ENCODE measurements at regions not wholly inside any gene's neighbourhood (a gene's known extent, or its start where the extent isn't known, plus 50 kb on each side); places are given as distances from the start of the nearest gene placed in this dataset.

DNA sequence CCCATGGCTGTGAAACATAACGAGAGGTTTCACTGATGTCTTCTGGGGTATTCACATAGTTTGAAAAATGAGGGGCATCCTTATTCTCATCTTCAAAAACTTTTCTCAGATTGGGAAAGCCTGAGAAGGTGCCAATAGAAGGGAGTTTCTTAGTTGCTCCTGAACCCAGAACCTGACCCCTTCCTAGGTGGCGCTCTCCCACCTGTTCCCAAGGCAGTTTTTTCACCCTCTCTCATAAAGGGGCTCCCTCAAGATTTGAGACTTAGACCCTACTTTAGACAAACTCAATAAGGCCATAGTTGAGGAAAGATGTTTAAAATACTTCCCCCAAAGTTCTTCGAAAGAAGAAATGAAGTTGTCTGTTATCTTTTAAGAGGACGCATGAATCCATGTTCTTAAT is 142.2 kb downstream of the FGF9 start:
- TF ChIP-seq POLR2A (IDR thresholded peaks at IDR 0.05) (no peak), POLR2AphosphoS5 (IDR thresholded peaks at IDR 0.05) (no peak)
- TF ChIP-seq, protein P1, sequence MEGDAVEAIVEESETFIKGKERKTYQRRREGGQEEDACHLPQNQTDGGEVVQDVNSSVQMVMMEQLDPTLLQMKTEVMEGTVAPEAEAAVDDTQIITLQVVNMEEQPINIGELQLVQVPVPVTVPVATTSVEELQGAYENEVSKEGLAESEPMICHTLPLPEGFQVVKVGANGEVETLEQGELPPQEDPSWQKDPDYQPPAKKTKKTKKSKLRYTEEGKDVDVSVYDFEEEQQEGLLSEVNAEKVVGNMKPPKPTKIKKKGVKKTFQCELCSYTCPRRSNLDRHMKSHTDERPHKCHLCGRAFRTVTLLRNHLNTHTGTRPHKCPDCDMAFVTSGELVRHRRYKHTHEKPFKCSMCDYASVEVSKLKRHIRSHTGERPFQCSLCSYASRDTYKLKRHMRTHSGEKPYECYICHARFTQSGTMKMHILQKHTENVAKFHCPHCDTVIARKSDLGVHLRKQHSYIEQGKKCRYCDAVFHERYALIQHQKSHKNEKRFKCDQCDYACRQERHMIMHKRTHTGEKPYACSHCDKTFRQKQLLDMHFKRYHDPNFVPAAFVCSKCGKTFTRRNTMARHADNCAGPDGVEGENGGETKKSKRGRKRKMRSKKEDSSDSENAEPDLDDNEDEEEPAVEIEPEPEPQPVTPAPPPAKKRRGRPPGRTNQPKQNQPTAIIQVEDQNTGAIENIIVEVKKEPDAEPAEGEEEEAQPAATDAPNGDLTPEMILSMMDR (IDR thresholded peaks at IDR 0.05), result no peak
- peaks cover 0 to 2% of the 10 kb centered on the region in 2 donors for H3K9me3 ChIP-seq
- H3K36me3 ChIP-seq, result no peaks in the 10 kb centered on the region
- no peak overlapping the region for H3K27ac ChIP-seq
- no peak overlapping the region for H3K4me3 ChIP-seq
- DNase-seq (ENCODE audit: low spot score in 2 of 2), result no peak
- H3K4me1 ChIP-seq, result no peaks in the 10 kb centered on the region
- no peaks in the 10 kb centered on the region for H3K27me3 ChIP-seq
- intact Hi-C loops (cut with DNase I; ENCODE audit: low total_unique reads), result no loop called here

DNA sequence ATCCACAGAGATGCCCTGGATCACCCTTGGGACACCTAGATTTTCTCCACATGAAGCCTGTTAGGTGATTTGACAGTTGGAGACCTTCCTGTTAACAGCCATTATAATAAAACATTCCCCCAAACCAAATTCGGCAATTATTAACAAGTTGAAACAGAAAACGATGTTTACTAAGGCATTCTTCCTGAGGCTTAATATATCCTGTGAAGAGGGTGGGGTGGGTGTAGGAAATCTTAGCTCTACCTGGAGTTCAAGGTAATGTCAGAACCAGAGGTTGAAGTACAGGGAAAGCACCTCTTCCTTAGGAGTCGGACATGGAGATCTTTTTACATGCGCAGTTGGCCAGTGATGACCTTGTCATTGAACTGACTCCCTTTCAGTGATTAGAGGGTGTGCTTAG is 143.0 kb downstream of the FGF9 start:
- Histone ChIP-seq H3K36me3 (no peaks in the 10 kb centered on the region), H3K27ac (no peak overlapping the region), H3K4me1 (no peaks in the 10 kb centered on the region), H3K9me3 (peaks cover 0 to 3% of the 10 kb centered on the region in 2 donors), H3K4me3 (no peak overlapping the region), H3K27me3 (no peaks in the 10 kb centered on the region)
- intact Hi-C loops (cut with DNase I; ENCODE audit: low total_unique reads), result no loop called here
- DNase-seq (ENCODE audit: low spot score in 2 of 2), result no peak
- TF ChIP-seq POLR2A (IDR thresholded peaks at IDR 0.05) (no peak), POLR2AphosphoS5 (IDR thresholded peaks at IDR 0.05) (no peak)
- TF ChIP-seq, protein P1 (IDR thresholded peaks at IDR 0.05), result no peak

DNA sequence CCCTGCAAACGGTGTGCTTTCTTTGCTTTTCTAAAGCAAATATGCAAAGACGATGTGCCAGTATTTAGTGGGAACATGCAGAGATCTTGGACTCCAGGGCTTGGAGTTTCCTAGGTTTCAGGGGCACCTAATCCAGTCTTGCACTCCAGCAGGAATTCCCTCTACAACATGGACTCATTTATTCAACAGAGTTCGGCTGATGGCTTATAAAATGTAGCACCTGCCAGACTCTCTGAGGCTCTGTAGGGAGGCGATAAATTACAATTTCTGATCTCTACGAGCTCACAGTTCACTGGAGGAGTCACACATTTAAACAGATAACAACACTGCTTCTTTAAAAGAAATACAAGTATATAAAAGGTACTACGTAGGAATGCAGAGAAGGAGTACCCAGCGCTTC is 143.7 kb downstream of the FGF9 start:
- DNase-seq (ENCODE audit: low spot score in 2 of 2), result no peak
- intact Hi-C loops (cut with DNase I; ENCODE audit: low total_unique reads), result no loop called here
- no peaks in the 10 kb centered on the region for H3K36me3 ChIP-seq
- H3K27ac ChIP-seq, result no peak overlapping the region
- no peaks in the 10 kb centered on the region for H3K4me1 ChIP-seq
- no peak overlapping the region for H3K4me3 ChIP-seq
- H3K9me3 ChIP-seq, result peaks cover 0 to 3% of the 10 kb centered on the region in 2 donors
- no peaks in the 10 kb centered on the region for H3K27me3 ChIP-seq
- no peak for TF ChIP-seq POLR2A (IDR thresholded peaks at IDR 0.05)
- no peak for TF ChIP-seq POLR2AphosphoS5 (IDR thresholded peaks at IDR 0.05)
- TF ChIP-seq, protein P1 (IDR thresholded peaks at IDR 0.05), result no peak

DNA sequence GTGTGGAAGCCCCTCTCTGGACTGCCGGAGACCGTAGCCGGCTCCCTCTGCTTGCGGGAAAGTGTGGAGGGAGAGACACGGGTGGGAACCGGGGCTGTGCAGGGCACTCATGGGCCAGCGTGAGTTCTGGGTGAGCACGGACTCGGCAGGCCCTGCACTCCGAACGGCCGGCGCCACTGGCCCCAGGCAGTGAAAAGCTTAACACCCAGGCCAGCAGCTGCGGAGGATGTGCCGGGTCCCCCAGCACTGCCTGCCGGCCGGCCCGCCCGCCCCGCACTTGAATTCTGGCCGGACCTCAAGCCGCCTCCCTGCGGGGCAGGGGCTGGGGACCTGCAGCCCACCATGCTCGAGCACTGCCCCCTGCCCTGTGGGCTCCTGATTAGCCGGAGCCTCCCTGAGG is 147.0 kb downstream of the FGF9 start:
- H3K27me3 ChIP-seq, result no peaks in the 10 kb centered on the region
- no peak for DNase-seq (ENCODE audit: low spot score in 2 of 2)
- H3K36me3 ChIP-seq, result no peaks in the 10 kb centered on the region
- no peak overlapping the region for H3K27ac ChIP-seq
- H3K4me3 ChIP-seq, result no peak overlapping the region
- intact Hi-C loops (cut with DNase I; ENCODE audit: low total_unique reads), result no loop called here
- peaks cover 0 to 3% of the 10 kb centered on the region in 2 donors for H3K9me3 ChIP-seq
- no peaks in the 10 kb centered on the region for H3K4me1 ChIP-seq
- TF ChIP-seq POLR2AphosphoS5 (IDR thresholded peaks at IDR 0.05) (no peak), POLR2A (IDR thresholded peaks at IDR 0.05) (no peak)
- TF ChIP-seq, protein P1 (IDR thresholded peaks at IDR 0.05), result no peak

DNA sequence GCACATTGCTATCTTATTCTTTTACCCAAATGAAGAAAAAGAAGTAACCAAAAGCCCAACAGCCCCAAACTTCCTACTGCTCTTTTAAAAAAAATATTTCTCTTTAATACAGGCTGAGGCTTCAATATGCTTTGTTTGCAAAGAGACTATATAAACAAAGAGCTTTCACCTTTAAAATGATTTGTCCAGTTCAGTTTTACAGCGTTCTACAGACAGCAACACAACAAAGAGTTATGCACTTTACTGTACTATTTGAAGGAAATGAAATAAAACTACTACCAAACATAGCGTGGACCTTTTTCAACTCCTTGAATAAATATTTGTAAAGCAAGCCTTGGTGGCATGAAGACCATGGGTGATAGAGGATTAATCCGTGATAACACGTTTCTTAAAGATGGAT is 151.2 kb downstream of the FGF9 start:
- TF ChIP-seq, protein P1 (IDR thresholded peaks at IDR 0.05), result no peak
- TF ChIP-seq POLR2AphosphoS5 (IDR thresholded peaks at IDR 0.05) (no peak), POLR2A (IDR thresholded peaks at IDR 0.05) (no peak)
- intact Hi-C loops (cut with DNase I; ENCODE audit: low total_unique reads), result no loop called here
- no peaks in the 10 kb centered on the region for H3K27me3 ChIP-seq
- H3K36me3 ChIP-seq, result no peaks in the 10 kb centered on the region
- H3K4me1 ChIP-seq, result no peaks in the 10 kb centered on the region
- no peak overlapping the region for H3K4me3 ChIP-seq
- no peak overlapping the region for H3K27ac ChIP-seq
- peaks cover 0 to 3% of the 10 kb centered on the region in 2 donors for H3K9me3 ChIP-seq
- no peak for DNase-seq (ENCODE audit: low spot score in 2 of 2)
